ENCODE measurements at regions not wholly inside any gene's neighbourhood (a gene's known extent, or its start where the extent isn't known, plus 50 kb on each side); places are given as distances from the start of the nearest gene placed in this dataset.
"Not testable (repeated sequence)": the region's sequence is repeated elsewhere in the genome, so short reads cannot be mapped to it uniquely, and the experiment has no call there.

DNA sequence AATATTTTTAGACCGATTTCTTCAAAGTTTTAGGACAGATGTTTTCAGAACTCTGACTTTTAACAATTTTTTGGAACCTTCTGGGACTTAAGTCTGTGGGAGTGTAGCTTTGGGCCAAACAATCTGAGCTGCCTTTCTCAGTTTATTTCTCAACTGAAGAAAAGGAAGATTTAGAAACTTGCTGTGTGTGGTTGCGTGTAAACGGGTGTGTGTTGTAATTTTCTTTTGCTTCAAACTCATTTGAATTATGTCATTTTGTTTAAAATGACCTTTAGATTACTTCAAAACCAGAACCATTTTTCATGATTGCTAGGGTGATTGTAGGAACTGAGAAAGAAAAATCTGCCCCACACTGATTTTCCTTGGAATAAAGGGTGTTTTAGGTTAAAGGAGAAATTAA lies 577.7 kb upstream of the GALNTL6 start:
- no peak overlapping the region for H3K27ac ChIP-seq (ENCODE audit: low read depth, low read length)

DNA sequence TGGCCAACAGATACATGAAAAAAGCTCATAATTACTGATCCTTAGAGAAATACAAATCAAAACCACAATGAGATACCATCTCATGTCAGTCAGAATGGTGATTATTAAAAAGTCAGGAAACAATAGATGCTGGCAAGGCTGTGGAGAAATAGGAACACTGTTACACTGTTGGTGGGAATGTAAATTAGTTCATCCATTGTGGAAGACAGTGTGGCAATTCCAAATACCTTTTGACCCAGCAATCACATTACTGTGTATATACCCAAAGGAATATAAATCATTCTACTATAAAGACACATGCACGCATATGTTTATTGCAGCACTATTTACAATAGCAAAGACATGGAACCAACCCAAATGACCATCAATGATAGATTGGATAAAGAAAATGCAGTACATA lies 583.9 kb upstream of the GALNTL6 start:
- H3K23ac ChIP-seq (ENCODE audit: insufficient read length); H3K27ac ChIP-seq (ENCODE audit: low read depth, low read length); H4K91ac ChIP-seq (replicated peaks; ENCODE audit: insufficient read length, low read length); FAIRE-seq; H3K56ac ChIP-seq (replicated peaks; ENCODE audit: insufficient read length, low read depth, low read length); H2BK12ac ChIP-seq (ENCODE audit: low read depth, low read length); H3K4me1 ChIP-seq (replicated peaks in 1 of 4; ENCODE audit: control insufficient read depth in 3 of 4, insufficient read depth in 4 of 4, low read length in 3 of 4); H3K23me2 ChIP-seq (ENCODE audit: low read depth, low read length); H3K18ac ChIP-seq (ENCODE audit: extremely low read depth, low read length); H4K5ac ChIP-seq (ENCODE audit: insufficient read length, low read depth, low read length); H2BK20ac ChIP-seq (ENCODE audit: low read length); H3K79me1 ChIP-seq (ENCODE audit: low read depth, low read length); H2AFZ ChIP-seq (ENCODE audit: low read length); H3K27me3 ChIP-seq (replicated peaks in 1 of 4; ENCODE audit: control insufficient read depth in 3 of 4, extremely low read depth in 1 of 4, insufficient read depth in 3 of 4, low read length in 3 of 4); H3K4me2 ChIP-seq (ENCODE audit: insufficient read depth in 1 of 2, low read depth in 2 of 2, low read length in 2 of 2); H3K9ac ChIP-seq (replicated peaks in 1 of 4; ENCODE audit: extremely low read depth in 1 of 4, low read depth in 3 of 4, low read length in 3 of 4); POLR2A ChIA-PET (ENCODE audit: partially characterized antibody); H3K14ac ChIP-seq (ENCODE audit: insufficient read length); H3K9me3 ChIP-seq (ENCODE audit: insufficient read depth in 2 of 2, low read depth in 1 of 2, low read length in 1 of 2); H2BK5ac ChIP-seq (ENCODE audit: low read depth, low read length); H4K20me1 ChIP-seq (replicated peaks in 1 of 2; ENCODE audit: control insufficient read depth in 1 of 2, insufficient read depth in 2 of 2, low read length in 2 of 2); H3K36me3 ChIP-seq (ENCODE audit: control insufficient read depth in 2 of 4, insufficient read depth in 4 of 4, low read length in 3 of 4); H3K4me3 ChIP-seq (ENCODE audit: extremely low read depth in 1 of 4, insufficient read depth in 2 of 4, low read depth in 3 of 4, low read length in 4 of 4); H2BK15ac ChIP-seq (ENCODE audit: low read length); H4K8ac ChIP-seq (ENCODE audit: extremely low read depth, insufficient read depth, low read length); H3K79me2 ChIP-seq (ENCODE audit: control insufficient read depth in 1 of 2, insufficient read depth in 2 of 2, low read length in 2 of 2); H2AK5ac ChIP-seq (ENCODE audit: low read depth, low read length); H2BK120ac ChIP-seq (replicated peaks; ENCODE audit: low read depth, low read length); H3K4ac ChIP-seq (replicated peaks; ENCODE audit: insufficient read length, low read depth, low read length); DNase-seq (ENCODE audit: low read depth in 1 of 2, low spot score in 2 of 2): not testable (repeated sequence)
- WGBS, 2 experiments (ENCODE audit: extremely low coverage in 1 of 2, insufficient coverage in 1 of 2, insufficient read length in 1 of 2, insufficient replicate concordance in 2 of 2, low coverage in 1 of 2, low lambda C conversion rate in 2 of 2, missing lambda C conversion rate in 1 of 2) = 95% methylated on average over 1 of the region's 1 CpG; no CpG with 5 or more reads in 1 of the 2 experiments
- CTCF ChIA-PET (ENCODE audit: partially characterized antibody) = interaction anchor here (0.7 kb wide), 1 partner anchor 1084 kb away, joined by 3 read pairs; no protein-coding TSS in a partner anchor

More for the DNA sequence above, 577.7 kb upstream of the GALNTL6 start:
- Histone ChIP-seq H4K8ac (ENCODE audit: extremely low read depth, insufficient read depth, low read length) (no peak overlapping the region), H2BK15ac (ENCODE audit: low read length) (no peak overlapping the region), H2BK12ac (ENCODE audit: low read depth, low read length) (no peak overlapping the region), H2AK5ac (ENCODE audit: low read depth, low read length) (no peak overlapping the region), H4K20me1 (replicated peaks in 1 of 2; ENCODE audit: control insufficient read depth in 1 of 2, insufficient read depth in 2 of 2, low read length in 2 of 2) (no peaks in the 10 kb centered on the region), H3K14ac (ENCODE audit: insufficient read length) (no peak overlapping the region), H3K56ac (replicated peaks; ENCODE audit: insufficient read length, low read depth, low read length) (no peak overlapping the region), H3K79me2 (ENCODE audit: control insufficient read depth in 1 of 2, insufficient read depth in 2 of 2, low read length in 2 of 2) (no peaks in the 10 kb centered on the region), H4K91ac (replicated peaks; ENCODE audit: insufficient read length, low read length) (no peak overlapping the region), H3K4me3 (ENCODE audit: extremely low read depth in 1 of 4, insufficient read depth in 2 of 4, low read depth in 3 of 4, low read length in 4 of 4) (no peak overlapping the region), H2BK5ac (ENCODE audit: low read depth, low read length) (no peak overlapping the region), H2BK20ac (ENCODE audit: low read length) (no peak overlapping the region), H4K5ac (ENCODE audit: insufficient read length, low read depth, low read length) (no peak overlapping the region), H3K9me3 (ENCODE audit: insufficient read depth in 2 of 2, low read depth in 1 of 2, low read length in 1 of 2) (no peaks in the 10 kb centered on the region), H3K27me3 (replicated peaks in 1 of 4; ENCODE audit: control insufficient read depth in 3 of 4, extremely low read depth in 1 of 4, insufficient read depth in 3 of 4, low read length in 3 of 4) (no peaks in the 10 kb centered on the region), H3K4me1 (replicated peaks in 1 of 4; ENCODE audit: control insufficient read depth in 3 of 4, insufficient read depth in 4 of 4, low read length in 3 of 4) (no peaks in the 10 kb centered on the region), H2BK120ac (replicated peaks; ENCODE audit: low read depth, low read length) (no peak overlapping the region), H3K36me3 (ENCODE audit: control insufficient read depth in 2 of 4, insufficient read depth in 4 of 4, low read length in 3 of 4) (no peaks in the 10 kb centered on the region), H3K18ac (ENCODE audit: extremely low read depth, low read length) (no peak overlapping the region), H3K23me2 (ENCODE audit: low read depth, low read length) (no peaks in the 10 kb centered on the region), H3K79me1 (ENCODE audit: low read depth, low read length) (no peaks in the 10 kb centered on the region), H3K9ac (replicated peaks in 1 of 4; ENCODE audit: extremely low read depth in 1 of 4, low read depth in 3 of 4, low read length in 3 of 4) (no peak overlapping the region), H3K4me2 (ENCODE audit: insufficient read depth in 1 of 2, low read depth in 2 of 2, low read length in 2 of 2) (no peak overlapping the region), H3K4ac (replicated peaks; ENCODE audit: insufficient read length, low read depth, low read length) (no peak overlapping the region), H3K23ac (ENCODE audit: insufficient read length) (no peak overlapping the region), H2AFZ (ENCODE audit: low read length) (no peak overlapping the region)
- no peak for DNase-seq (ENCODE audit: low read depth in 1 of 2, low spot score in 2 of 2)
- TF ChIP-seq JUND (IDR thresholded peaks at IDR 0.05; ENCODE audit: low read length) = no peak
- no peak for TF ChIP-seq SAP30 (IDR thresholded peaks at IDR 0.05; ENCODE audit: insufficient read depth, insufficient replicate concordance, low read length)
- no peak for TF ChIP-seq NRF1 (IDR thresholded peaks at IDR 0.05; ENCODE audit: low read depth, low read length)
- TF ChIP-seq TAF7 (optimal IDR thresholded peaks at IDR 0.05; ENCODE audit: borderline replicate concordance, low read depth, low read length) = no peak
- no peak for TF ChIP-seq BCL11A (IDR thresholded peaks at IDR 0.05; ENCODE audit: low read depth in 2 of 2, low read length in 2 of 2)
- TF ChIP-seq JUN (IDR thresholded peaks at IDR 0.05; ENCODE audit: low read depth, low read length) = no peak
- FAIRE-seq = no peak
- POLR2A ChIA-PET (ENCODE audit: partially characterized antibody) = no interaction called here
- WGBS, 2 experiments (ENCODE audit: extremely low coverage in 1 of 2, insufficient coverage in 1 of 2, insufficient read length in 1 of 2, insufficient replicate concordance in 2 of 2, low coverage in 1 of 2, low lambda C conversion rate in 2 of 2, missing lambda C conversion rate in 1 of 2) = 88% methylated on average over 3 of the region's 3 CpGs; no CpG with 5 or more reads in 1 of the 2 experiments
- CTCF ChIA-PET (ENCODE audit: partially characterized antibody) = no interaction called here
